ENCODE measurements at regions not wholly inside any gene's neighbourhood (a gene's known extent, or its start where the extent isn't known, plus 50 kb on each side); places are given as distances from the start of the nearest gene placed in this dataset.
A peak's percentile ranks its signal among the peaks of the same experiment; 100 is the strongest.

GRCh38 chr11:18878211-18878610 lies 61.0 kb downstream of the MRGPRX1 start:
- DNase-seq (ENCODE audit: low spot score), result no peak
- no peak for TF ChIP-seq CTCF (IDR thresholded peaks at IDR 0.05; ENCODE audit: extremely low read depth, missing control alignments)

GRCh38 chr11:18865951-18866350 lies 73.3 kb downstream of the MRGPRX1 start:
- no peak for DNase-seq (ENCODE audit: low spot score)

GRCh38 chr11:18865261-18865660 lies 73.7 kb upstream of the PTPN5 start:
- TF ChIP-seq CTCF (IDR thresholded peaks at IDR 0.05; ENCODE audit: extremely low read depth, missing control alignments), result no peak
- DNase-seq (ENCODE audit: low spot score), result no peak

More at GRCh38 chr11:18865951-18866350, 73.3 kb downstream of the MRGPRX1 start:
- TF ChIP-seq CTCF (IDR thresholded peaks at IDR 0.05; ENCODE audit: extremely low read depth, missing control alignments), result no peak

GRCh38 chr11:18853086-18853720 lies 61.6 kb upstream of the PTPN5 start:
- peak; percentile 67 for TF ChIP-seq CTCF (IDR thresholded peaks at IDR 0.05; ENCODE audit: extremely low read depth, missing control alignments)
- DNase-seq (ENCODE audit: low spot score), result peak; percentile 13

GRCh38 chr11:18849406-18849805 lies 57.8 kb upstream of the PTPN5 start:
- DNase-seq (ENCODE audit: low spot score), result no peak
- no peak for TF ChIP-seq CTCF (IDR thresholded peaks at IDR 0.05; ENCODE audit: extremely low read depth, missing control alignments)

- DNase-seq (ENCODE audit: low spot score), result peak; percentile 36
- peak; percentile 68 for TF ChIP-seq CTCF (IDR thresholded peaks at IDR 0.05; ENCODE audit: extremely low read depth, missing control alignments)
Observed at GRCh38 chr11:18844753-18845367, 53.3 kb upstream of the PTPN5 start.

Data from GM20000 (cell line).